ENCODE measurements at regions not wholly inside any gene's neighbourhood (a gene's known extent, or its start where the extent isn't known, plus 50 kb on each side); places are given as distances from the start of the nearest gene placed in this dataset.

DNA sequence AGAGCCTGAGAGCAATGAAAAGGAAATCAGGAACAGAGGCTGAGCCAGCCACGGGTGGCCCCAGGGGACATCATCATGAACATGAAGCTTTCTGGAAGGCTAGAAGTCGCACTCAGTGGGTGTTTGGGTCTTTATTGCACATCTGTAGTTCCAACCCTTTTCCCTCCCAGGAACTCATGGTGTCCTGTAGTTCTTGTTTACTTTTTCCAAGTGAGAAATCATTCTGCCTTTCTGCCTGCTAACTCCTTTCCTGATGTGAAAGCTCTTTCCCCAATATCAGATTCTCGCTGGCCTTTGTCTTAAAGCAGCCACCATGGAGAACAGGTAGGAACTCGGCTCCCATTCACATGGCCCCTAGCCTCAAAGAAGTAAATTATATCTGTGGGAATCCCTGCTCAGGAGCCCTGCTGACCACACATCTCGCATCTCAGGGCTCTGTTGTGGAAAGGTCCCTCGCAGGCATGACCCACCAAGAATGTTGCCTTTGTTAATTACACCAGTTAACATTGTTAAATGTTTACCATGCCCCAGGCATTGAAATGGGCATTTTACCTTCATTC lies 542.7 kb downstream of the TNS3 start:
- no peak for DNase-seq

GRCh38 chr7:47038621-47039020 lies 543.3 kb downstream of the TNS3 start:
- DNase-seq, result no peak

DNA sequence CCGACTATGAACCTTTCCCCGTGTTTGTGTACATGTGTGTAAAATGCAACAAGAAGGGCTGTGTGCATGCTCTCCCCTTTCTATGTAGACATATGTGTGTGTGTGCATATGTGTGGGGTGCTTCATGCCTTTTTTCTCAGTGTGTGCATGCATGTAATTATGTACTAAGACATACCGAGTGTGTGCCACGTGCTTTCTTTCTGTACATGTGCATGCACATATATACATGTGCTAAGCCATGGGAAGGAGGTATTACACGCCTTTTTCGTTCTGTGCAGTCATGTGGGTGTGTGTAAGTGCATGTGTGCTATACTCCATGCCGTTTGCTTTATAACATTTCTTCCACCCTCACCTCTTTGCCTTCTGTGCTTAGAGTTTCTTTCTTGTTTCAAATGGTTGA lies 544.3 kb downstream of the TNS3 start:
- no peak for DNase-seq

DNA sequence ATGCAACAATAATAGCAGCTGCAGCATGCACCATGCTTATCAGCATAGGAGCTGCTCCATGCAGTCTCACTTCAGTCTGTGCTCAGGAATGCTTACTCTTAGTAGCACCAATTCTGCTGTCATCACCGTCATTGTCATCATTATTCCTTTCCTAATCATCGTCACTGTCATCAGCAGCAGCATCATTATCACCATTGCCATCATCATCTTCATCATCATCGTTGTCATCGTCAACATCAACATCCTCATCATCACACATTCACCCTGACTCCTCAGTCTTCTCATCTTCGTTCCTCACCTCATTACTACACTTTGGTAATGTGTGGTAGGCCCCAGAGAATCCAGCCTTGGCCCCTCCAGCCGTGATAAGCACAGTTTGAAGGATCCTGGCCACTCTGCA lies 545.0 kb downstream of the TNS3 start:
- DNase-seq, result no peak

- no peak for DNase-seq
These were observed 546.4 kb downstream of the TNS3 start for GRCh38 chr7:47035522-47035921.

GRCh38 chr7:47034180-47034579 lies 547.7 kb downstream of the TNS3 start:
- DNase-seq, result no peak

DNA sequence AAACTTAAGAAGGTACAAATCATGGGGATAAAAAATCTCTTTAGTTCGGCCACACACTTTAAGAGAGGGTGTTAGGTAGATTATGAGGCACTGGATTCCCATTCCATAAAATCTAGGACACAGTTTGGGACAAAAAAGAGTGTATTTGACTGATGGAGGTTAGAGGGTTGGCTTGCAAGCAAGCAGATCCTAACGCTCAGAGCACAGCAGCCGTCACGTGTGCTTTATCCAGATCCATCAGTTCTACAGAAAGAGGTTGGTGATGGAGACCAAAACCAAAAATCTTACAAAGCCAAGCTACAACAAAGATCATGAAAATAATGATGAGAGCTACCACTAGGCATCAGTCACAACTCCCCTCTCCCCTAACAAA lies 549.4 kb downstream of the TNS3 start:
- DNase-seq, result no peak

DNA sequence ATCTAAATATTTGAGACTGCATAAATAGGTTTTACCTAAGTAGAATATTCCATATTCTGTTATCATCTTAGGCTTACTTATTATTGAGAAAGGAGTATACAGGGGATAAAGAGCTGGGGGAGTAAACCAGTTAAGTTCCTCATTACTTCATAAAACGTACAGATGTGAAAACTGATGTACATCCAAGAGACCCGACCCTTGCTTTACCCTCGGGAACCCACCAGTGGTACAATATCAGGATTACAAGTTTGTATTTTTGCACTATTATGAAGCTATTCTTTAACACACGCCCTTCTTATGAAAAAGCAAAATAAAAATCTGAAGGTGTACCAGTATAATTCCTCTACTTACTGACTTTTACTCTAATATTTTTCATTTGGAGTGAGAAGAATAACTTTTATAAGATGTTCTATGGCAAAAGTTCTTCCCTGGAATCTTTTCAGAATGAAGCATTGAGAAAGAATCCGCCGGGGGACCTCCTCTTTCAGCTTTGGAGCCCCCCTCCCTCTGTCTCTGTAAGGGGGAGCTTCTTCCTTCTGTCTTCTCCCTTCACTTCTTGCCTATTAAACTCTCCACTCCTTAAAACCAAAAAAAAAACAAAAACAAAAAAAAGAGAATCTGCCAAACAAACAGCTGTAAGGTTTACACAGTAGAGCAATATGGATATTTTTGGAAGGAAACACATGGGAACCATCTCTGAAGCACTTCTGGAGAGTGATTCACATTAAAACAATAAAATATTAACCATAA lies 550.0 kb downstream of the TNS3 start:
- no peak for DNase-seq

DNA sequence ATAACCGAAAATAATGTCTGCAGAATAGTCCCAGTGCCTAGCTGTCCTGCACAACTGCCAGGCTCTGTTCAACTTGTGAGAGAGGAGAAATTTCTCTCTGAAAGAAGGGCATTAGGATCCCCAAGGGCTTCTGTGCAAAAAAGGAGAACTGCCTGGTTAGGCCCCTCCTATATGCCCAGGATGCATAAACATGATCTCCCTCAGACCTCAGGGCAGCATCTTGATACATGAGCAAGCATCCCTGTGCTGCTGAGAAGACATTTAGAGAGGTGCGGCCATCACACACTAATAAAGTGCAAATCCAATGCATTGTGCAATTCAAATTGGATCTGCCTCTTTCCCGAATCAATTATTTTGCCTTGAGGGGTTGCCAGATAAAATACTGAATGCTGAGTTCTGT lies 553.6 kb downstream of the TNS3 start:
- no peak for DNase-seq

GRCh38 chr7:47027695-47028240 lies 554.1 kb downstream of the TNS3 start:
- DNase-seq, result no peak

DNA sequence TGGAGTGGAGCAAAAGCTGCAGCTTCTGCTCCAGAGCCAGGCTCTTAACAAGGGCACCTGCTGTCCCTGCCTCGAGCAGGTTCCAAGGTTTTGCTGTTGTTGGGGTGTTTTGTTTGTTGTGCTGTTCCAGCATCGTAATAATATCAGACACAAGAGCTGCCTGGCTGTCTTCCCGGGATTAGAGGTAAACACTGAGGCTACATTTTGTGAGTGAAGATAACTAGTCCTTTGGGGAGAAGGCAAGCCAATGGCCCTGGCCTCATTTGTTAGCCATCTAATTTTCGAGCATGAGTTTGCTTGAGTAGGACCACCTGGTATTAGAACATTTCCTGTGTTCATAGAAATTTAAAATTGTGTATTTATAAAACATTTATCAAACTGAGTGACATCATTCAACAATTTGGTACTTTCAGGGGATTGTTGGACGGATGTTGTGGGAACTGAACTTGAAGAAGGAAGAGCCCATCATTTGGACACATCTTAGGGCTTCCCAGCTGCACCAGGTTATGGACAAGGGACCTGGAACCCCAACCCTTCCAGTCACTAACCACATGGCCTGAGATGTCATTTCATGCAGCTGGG lies 555.0 kb downstream of the TNS3 start:
- DNase-seq, result peak; percentile 97

DNA sequence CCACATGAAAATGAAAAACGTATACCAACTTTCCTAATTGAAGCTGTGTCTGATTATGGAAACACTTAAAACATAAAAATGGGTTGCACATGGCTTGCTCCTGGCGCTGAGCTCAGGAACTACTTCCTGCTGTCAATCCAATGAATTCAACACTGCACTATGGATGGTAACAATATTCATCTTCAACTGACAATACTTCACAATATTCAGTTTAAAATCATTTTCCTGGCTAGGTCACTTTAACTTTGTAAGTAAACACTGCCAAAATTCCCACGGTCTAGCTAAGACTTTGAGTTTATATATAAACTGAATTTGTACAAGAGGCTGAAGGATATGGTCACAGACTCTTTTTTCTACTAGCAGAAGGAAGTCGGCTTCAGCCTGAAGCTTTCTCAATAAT lies 556.9 kb downstream of the TNS3 start:
- no peak for DNase-seq

GRCh38 chr7:47008461-47008860 lies 573.5 kb downstream of the TNS3 start:
- no peak for DNase-seq

DNA sequence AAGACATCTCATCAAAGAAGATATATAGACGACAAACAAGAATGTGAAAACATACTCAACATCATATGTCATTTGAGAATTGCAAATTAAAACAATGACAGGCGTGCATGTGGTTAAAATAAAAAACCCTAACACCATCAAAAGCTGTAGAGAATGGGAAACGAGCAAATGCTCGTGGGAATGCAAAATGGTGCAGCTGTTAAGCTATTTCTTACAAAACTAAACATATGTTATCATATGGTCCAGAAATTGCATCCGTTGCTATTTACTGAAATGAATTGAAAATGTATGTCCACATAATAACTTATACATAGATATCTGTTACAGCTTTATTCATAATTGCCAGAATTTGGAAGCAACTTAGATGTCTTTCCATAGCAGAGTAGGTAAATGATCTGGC lies 574.4 kb downstream of the TNS3 start:
- DNase-seq, result no peak

DNA sequence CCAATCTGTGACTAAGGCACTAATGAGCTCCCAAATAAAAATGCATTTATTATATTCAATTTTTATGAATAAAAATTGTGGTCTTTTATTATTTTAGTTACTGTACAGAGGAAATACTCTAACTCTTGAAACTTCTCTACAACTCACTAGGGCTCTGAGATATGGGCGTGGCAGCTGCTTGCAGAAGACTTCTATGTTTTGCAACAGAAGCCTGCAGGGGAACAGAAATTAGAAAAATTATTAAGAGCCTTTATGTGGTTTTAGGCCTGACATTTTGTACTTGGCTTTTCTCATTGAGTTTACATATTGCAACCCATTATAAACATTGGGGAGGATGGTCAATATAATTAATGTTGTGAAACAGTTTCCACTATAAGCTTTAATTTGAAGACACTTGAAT lies 581.4 kb downstream of the TNS3 start:
- DNase-seq, result no peak

DNA sequence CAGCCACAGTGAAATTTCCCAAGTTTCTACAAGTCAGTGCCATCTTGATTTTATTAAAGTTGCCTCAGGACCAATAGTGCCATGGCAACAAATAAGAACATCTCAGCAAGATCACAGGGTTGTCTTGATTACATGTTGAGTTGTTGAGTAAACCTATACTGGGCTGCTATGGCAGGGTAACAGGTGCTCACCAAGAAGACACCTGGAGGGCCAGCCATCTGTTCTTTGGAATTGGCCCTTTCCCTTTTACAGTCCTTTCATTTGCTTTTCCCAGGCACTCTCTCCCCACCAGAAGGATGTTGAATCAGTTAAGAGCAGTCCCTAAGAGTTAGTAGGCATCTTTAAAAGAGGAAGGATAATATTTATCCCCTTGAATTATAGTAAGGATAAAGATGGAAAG lies 582.0 kb downstream of the TNS3 start:
- DNase-seq, result no peak

DNA sequence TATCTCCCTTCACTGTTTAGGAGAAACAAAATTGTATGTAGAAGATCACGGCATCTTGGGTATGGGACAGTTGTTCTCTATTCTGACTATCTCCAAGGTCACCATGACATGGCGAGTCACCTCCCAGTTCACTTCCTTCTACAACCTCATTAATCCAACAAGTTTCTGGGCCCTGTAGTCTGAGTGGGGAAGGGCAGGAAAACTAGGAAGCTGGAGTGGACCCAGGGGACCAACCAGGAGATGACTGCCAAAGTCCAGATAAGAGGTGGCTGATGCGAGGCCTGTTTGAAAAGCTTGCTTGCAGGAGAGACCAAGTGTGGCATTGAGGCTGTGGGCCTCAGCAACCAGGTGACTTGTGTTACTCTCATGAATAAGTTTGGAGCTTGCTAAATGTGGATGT lies 584.9 kb downstream of the TNS3 start:
- DNase-seq, result no peak

- no peak for DNase-seq
These were observed 588.5 kb downstream of the TNS3 start for GRCh38 chr7:46993396-46993795.

GRCh38 chr7:46990761-46991160 lies 591.1 kb downstream of the TNS3 start:
- no peak for DNase-seq

DNA sequence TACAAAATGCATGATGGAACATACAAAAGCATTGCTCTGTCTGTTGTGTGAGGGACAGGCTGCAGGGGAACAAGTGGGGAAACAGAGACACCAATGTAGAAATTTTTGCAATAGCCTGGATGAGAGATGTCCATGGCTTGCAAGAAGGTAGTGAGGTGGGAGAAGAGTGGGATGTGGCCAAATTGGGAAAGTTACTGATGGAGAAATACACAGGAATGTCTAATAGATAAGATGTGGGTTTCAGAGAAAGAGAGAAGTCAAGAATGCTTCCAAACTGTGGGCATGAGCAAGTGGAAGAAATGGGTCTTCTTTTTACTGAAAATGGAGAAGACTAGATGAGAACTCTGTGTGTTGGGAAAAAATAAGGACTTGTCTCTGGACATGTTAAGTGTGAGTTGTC lies 592.7 kb downstream of the TNS3 start:
- no peak for DNase-seq

DNA sequence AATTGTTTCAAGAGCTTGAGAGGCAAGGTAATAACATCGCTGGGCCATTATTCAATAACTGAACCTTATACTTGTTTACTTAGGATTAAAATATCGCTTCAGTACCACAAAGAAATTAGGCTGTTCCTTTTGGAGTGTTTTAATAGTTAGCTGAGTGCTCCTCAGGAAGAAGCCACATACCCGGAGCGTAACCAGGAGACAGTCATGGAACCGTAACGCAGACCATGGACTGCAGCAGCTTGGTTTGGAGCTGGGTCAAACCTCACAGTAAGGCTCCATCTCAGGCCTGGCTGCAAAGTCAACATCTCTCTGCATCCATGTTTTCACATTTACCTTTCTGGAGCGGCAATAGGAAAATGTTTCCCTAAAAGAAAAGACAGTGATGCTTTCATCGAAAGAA lies 599.0 kb downstream of the TNS3 start:
- peak; percentile 64 for DNase-seq

DNA sequence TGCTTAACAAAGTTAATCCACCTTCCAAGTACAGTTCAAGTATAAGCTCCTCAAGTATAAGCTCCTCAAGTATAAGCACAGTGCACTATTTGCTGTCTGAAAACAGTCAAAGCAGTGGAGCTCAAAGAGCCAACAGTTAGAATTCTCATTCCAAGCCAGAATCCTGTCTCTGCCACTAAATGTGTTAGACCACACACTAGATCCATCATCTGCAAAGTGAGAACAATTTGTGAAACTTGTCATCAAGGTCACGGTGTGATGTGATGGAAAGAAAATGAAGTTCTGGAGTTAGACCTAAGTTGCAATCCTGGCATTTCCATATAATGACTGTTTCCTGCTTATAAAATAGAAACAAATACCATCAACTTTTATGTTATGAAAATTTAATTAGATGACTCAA lies 602.5 kb downstream of the TNS3 start:
- DNase-seq, result no peak

- DNase-seq, result no peak
These were observed 606.4 kb downstream of the TNS3 start for GRCh38 chr7:46975493-46975892.

DNA sequence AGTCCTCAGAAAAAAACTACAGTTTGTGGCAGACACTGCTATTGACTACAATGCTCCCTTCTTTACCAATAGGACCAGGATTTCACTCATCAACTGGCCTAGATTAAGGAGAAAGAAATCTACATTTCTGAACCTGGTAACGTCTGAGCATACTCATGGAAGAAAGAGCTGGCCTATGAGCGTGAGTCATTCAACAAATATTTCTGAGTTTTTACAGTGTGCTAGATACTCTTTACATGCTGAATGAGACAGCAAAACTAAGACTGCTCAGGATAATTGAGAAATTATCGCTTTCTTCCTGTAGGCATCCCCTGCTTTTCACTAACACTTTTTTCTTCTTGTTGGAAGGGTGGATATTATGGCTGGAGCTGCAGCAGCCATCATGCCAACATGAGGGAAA lies 609.7 kb downstream of the TNS3 start:
- no peak for DNase-seq

DNA sequence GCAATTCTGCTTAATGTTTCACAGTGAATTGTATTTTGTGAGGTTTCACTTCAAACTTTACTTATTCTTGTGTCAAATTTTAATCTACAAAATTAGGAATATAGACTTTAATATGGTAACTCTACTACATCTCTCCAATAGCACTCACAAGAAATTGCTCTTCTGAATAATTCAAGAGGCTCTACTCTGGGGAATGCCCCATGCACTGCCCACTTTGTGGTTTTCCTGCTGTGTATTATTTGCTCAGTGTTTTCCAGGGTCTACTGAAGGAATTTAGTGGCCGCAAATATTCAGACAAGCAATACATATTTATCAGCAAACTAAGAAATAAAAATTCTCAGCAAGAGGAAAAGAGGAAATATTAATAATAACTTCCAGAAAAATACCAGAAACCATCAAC lies 611.4 kb downstream of the TNS3 start:
- no peak for DNase-seq
